ENCODE measurements at regions not wholly inside any gene's neighbourhood (a gene's known extent, or its start where the extent isn't known, plus 50 kb on each side); places are given as distances from the start of the nearest gene placed in this dataset.

- Histone ChIP-seq H3K9me3 (ENCODE audit: low read depth) (no peaks in the 10 kb centered on the region), H3K4me3 (no peak overlapping the region), H3F3A (ENCODE audit: insufficient read depth) (no peaks in the 10 kb centered on the region), H3K27ac (no peak overlapping the region), H3K79me2 (ENCODE audit: insufficient read depth) (no peaks in the 10 kb centered on the region), H4K20me1 (ENCODE audit: insufficient read depth) (no peaks in the 10 kb centered on the region), H3K36me3 (ENCODE audit: low read depth) (no peaks in the 10 kb centered on the region), H3K9ac (no peak overlapping the region), H3K27me3 (replicated peaks; ENCODE audit: insufficient read depth) (peaks cover 96% of the 10 kb centered on the region), H3K4me2 (ENCODE audit: unreplicated experiment) (no peak overlapping the region), H3K4me1 (ENCODE audit: insufficient read depth) (no peaks in the 10 kb centered on the region), H2AFZ (no peak overlapping the region), H3K9me2 (ENCODE audit: insufficient read depth) (no peaks in the 10 kb centered on the region)
- in situ Hi-C loops (cut with MboI), result no loop called here
- TF ChIP-seq EZH2 (IDR thresholded peaks at IDR 0.05; ENCODE audit: insufficient read depth, poor library complexity, severe bottlenecking) (peak; percentile 77), EZH2phosphoT487 (IDR thresholded peaks at IDR 0.05; ENCODE audit: insufficient read depth, low read depth) (0 out of 2 replicates have a peak, but pooled peaks have one; percentile 27)
- WGBS, 2 experiments (ENCODE audit: low coverage in 1 of 2, low lambda C conversion rate in 2 of 2, missing lambda C conversion rate in 2 of 2), result 2 to 3% methylated on average over 29 to 32 of the region's 32 CpGs
- peak; percentile 25 for DNase-seq
These were observed 151.1 kb downstream of the TRIM27 start for GRCh38 chr6:28772480-28773381.

DNA sequence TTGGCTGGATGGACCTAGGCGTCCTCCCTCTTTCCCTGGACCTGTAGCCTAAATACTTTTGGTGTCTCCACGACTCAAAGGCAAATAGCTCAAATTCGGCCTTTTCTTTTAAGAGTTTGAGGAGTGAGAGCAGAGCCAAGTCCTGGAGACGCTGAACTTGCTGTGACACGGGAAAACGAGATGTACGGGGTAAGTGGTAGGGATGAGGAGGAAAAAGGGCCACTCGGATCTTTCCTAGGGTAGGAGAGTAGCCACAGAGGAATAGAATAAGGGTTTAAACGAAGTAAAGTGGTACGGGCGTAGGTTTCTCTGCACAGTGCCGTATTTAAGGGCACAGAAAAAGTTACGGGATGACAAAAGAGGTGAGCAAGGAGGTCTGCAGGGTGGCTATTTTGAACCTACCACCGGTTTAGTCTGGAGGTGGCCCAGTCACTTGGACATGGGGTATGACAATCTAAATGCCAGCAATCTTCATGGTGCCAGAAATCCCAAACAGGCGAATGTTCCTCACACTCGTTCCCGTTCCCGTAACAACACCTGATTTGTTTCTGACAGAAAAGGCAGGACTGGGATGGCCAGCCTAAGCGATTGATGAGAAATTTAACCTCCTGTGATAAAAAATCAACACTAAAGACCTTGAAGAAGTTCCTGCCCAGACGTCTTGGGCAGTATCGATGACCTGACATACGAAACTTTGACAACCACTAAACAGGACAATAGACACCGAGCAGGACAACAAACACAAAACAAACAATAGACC is 149.3 kb downstream of the TRIM27 start:
- TF ChIP-seq EZH2 (IDR thresholded peaks at IDR 0.05; ENCODE audit: insufficient read depth, poor library complexity, severe bottlenecking) (peak; percentile 50), EZH2phosphoT487 (IDR thresholded peaks at IDR 0.05; ENCODE audit: insufficient read depth, low read depth) (no peak)
- Histone ChIP-seq H2AFZ (no peak overlapping the region), H3K4me2 (ENCODE audit: unreplicated experiment) (no peak overlapping the region), H3K27ac (no peak overlapping the region), H4K20me1 (ENCODE audit: insufficient read depth) (no peaks in the 10 kb centered on the region), H3F3A (ENCODE audit: insufficient read depth) (no peaks in the 10 kb centered on the region), H3K79me2 (ENCODE audit: insufficient read depth) (no peaks in the 10 kb centered on the region), H3K27me3 (replicated peaks; ENCODE audit: insufficient read depth) (peaks cover 95% of the 10 kb centered on the region), H3K9ac (no peak overlapping the region), H3K4me3 (no peak overlapping the region), H3K4me1 (ENCODE audit: insufficient read depth) (no peaks in the 10 kb centered on the region), H3K9me3 (ENCODE audit: low read depth) (no peaks in the 10 kb centered on the region), H3K36me3 (ENCODE audit: low read depth) (no peaks in the 10 kb centered on the region), H3K9me2 (ENCODE audit: insufficient read depth) (no peaks in the 10 kb centered on the region)
- DNase-seq, result no peak
- 8 to 10% methylated on average over 23 of the region's 23 CpGs for WGBS, 2 experiments (ENCODE audit: low coverage in 1 of 2, low lambda C conversion rate in 2 of 2, missing lambda C conversion rate in 2 of 2)
- in situ Hi-C loops (cut with MboI), result no loop called here

DNA sequence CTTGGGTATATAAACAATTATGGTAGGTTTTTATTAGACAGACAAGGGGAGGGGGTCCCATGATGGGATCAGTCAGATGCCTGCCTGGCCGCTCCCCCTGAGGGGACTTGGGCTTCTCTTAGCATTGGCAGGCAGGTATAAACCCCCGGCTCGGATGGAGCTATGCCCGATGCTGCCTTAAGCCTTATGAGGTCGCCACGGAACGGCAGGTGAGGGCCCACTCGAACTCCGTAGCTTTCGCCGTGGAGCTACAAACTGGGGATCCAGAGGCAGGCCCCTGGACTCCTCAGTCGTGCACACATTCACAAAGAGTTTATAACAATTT is 148.8 kb downstream of the TRIM27 start:
- no peak overlapping the region for H2AFZ ChIP-seq
- no peaks in the 10 kb centered on the region for H3K4me1 ChIP-seq (ENCODE audit: insufficient read depth)
- H3K36me3 ChIP-seq (ENCODE audit: low read depth), result no peaks in the 10 kb centered on the region
- no peak for TF ChIP-seq EZH2phosphoT487 (IDR thresholded peaks at IDR 0.05; ENCODE audit: insufficient read depth, low read depth)
- TF ChIP-seq EZH2 (IDR thresholded peaks at IDR 0.05; ENCODE audit: insufficient read depth, poor library complexity, severe bottlenecking), result no peak
- H3K4me3 ChIP-seq, result no peak overlapping the region
- no peak overlapping the region for H3K4me2 ChIP-seq (ENCODE audit: unreplicated experiment)
- H3F3A ChIP-seq (ENCODE audit: insufficient read depth), result no peaks in the 10 kb centered on the region
- no peaks in the 10 kb centered on the region for H3K9me2 ChIP-seq (ENCODE audit: insufficient read depth)
- no peaks in the 10 kb centered on the region for H4K20me1 ChIP-seq (ENCODE audit: insufficient read depth)
- no peak overlapping the region for H3K27ac ChIP-seq
- H3K9ac ChIP-seq, result no peak overlapping the region
- no peaks in the 10 kb centered on the region for H3K79me2 ChIP-seq (ENCODE audit: insufficient read depth)
- no peak for DNase-seq
- in situ Hi-C loops (cut with MboI), result no loop called here
- 4 to 5% methylated on average over 12 of the region's 12 CpGs for WGBS, 2 experiments (ENCODE audit: low coverage in 1 of 2, low lambda C conversion rate in 2 of 2, missing lambda C conversion rate in 2 of 2)
- peaks cover 98% of the 10 kb centered on the region for H3K27me3 ChIP-seq (replicated peaks; ENCODE audit: insufficient read depth)
- H3K9me3 ChIP-seq (ENCODE audit: low read depth), result no peaks in the 10 kb centered on the region

GRCh38 chr6:28775405-28776129 is 148.2 kb downstream of the TRIM27 start:
- Histone ChIP-seq H3K9ac (no peak overlapping the region), H3K4me2 (ENCODE audit: unreplicated experiment) (no peak overlapping the region), H3K79me2 (ENCODE audit: insufficient read depth) (no peaks in the 10 kb centered on the region), H3K9me2 (ENCODE audit: insufficient read depth) (no peaks in the 10 kb centered on the region), H3F3A (ENCODE audit: insufficient read depth) (no peaks in the 10 kb centered on the region), H3K9me3 (ENCODE audit: low read depth) (no peaks in the 10 kb centered on the region), H3K4me3 (no peak overlapping the region), H3K4me1 (ENCODE audit: insufficient read depth) (no peaks in the 10 kb centered on the region), H4K20me1 (ENCODE audit: insufficient read depth) (no peaks in the 10 kb centered on the region), H2AFZ (no peak overlapping the region), H3K27me3 (replicated peaks; ENCODE audit: insufficient read depth) (peaks cover 97% of the 10 kb centered on the region), H3K27ac (no peak overlapping the region), H3K36me3 (ENCODE audit: low read depth) (no peaks in the 10 kb centered on the region)
- DNase-seq, result no peak
- 4 to 5% methylated on average over 32 to 39 of the region's 39 CpGs for WGBS, 2 experiments (ENCODE audit: low coverage in 1 of 2, low lambda C conversion rate in 2 of 2, missing lambda C conversion rate in 2 of 2)
- in situ Hi-C loops (cut with MboI), result no loop called here
- TF ChIP-seq EZH2phosphoT487 (IDR thresholded peaks at IDR 0.05; ENCODE audit: insufficient read depth, low read depth) (no peak), EZH2 (IDR thresholded peaks at IDR 0.05; ENCODE audit: insufficient read depth, poor library complexity, severe bottlenecking) (no peak)

Measured in GM23248 (cell line).